ENCODE measurements at regions not wholly inside any gene's neighbourhood (a gene's known extent, or its start where the extent isn't known, plus 50 kb on each side); places are given as distances from the start of the nearest gene placed in this dataset.

DNA sequence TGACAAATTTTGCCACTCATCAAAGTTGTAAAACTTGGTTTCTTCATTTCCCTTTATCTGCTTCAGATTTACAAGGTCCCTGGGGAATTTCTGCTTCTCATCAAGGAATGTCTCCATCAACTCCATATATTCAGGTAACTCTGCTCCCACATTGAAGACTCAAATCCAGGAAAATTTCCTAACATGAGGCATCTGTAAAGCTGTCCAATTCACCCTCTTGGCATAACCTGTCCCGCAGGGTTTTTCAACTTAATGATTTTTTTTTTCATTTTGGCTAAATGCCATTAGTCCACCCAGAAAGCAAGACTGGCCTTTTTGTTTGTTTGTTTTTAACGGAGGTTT is 50.2 kb upstream of the SLC30A5 start:
- H3K4me2 ChIP-seq, result peak overlapping the region; percentile 68
- H3K36me3 ChIP-seq (ENCODE audit: insufficient read depth), result no peaks in the 10 kb centered on the region
- H3K9me3 Mint-ChIP-seq, result no peaks in the 10 kb centered on the region
- no peaks in the 10 kb centered on the region for H3K79me2 ChIP-seq (replicated peaks; ENCODE audit: insufficient read depth)
- H3K27me3 Mint-ChIP-seq (ENCODE audit: insufficient read depth, low read depth, poor library complexity), result peaks cover 5% of the 10 kb centered on the region
- no peak overlapping the region for H3K4me3 Mint-ChIP-seq
- H3K4me1 Mint-ChIP-seq, result peaks cover 7% of the 10 kb centered on the region; the same call in 1 of the 3 replicates
- peak; percentile 33 for DNase-seq (ENCODE audit: low spot score)
- no peak for TF ChIP-seq EZH2phosphoT487 (IDR thresholded peaks at IDR 0.05; ENCODE audit: unreplicated experiment)
- TF ChIP-seq STAT1 (IDR thresholded peaks at IDR 0.05; ENCODE audit: unreplicated experiment), result no peak
- no peak for TF ChIP-seq ZNF331 (CRISPR knock-in tag; IDR thresholded peaks at IDR 0.05; ENCODE audit: low read depth)
- no peak for TF ChIP-seq POLR2AphosphoS5 (IDR thresholded peaks at IDR 0.05; ENCODE audit: low read depth)
- TF ChIP-seq, protein P1, sequence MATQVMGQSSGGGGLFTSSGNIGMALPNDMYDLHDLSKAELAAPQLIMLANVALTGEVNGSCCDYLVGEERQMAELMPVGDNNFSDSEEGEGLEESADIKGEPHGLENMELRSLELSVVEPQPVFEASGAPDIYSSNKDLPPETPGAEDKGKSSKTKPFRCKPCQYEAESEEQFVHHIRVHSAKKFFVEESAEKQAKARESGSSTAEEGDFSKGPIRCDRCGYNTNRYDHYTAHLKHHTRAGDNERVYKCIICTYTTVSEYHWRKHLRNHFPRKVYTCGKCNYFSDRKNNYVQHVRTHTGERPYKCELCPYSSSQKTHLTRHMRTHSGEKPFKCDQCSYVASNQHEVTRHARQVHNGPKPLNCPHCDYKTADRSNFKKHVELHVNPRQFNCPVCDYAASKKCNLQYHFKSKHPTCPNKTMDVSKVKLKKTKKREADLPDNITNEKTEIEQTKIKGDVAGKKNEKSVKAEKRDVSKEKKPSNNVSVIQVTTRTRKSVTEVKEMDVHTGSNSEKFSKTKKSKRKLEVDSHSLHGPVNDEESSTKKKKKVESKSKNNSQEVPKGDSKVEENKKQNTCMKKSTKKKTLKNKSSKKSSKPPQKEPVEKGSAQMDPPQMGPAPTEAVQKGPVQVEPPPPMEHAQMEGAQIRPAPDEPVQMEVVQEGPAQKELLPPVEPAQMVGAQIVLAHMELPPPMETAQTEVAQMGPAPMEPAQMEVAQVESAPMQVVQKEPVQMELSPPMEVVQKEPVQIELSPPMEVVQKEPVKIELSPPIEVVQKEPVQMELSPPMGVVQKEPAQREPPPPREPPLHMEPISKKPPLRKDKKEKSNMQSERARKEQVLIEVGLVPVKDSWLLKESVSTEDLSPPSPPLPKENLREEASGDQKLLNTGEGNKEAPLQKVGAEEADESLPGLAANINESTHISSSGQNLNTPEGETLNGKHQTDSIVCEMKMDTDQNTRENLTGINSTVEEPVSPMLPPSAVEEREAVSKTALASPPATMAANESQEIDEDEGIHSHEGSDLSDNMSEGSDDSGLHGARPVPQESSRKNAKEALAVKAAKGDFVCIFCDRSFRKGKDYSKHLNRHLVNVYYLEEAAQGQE (IDR thresholded peaks at IDR 0.05; ENCODE audit: unreplicated experiment), result no peak
- TF ChIP-seq, protein P2, sequence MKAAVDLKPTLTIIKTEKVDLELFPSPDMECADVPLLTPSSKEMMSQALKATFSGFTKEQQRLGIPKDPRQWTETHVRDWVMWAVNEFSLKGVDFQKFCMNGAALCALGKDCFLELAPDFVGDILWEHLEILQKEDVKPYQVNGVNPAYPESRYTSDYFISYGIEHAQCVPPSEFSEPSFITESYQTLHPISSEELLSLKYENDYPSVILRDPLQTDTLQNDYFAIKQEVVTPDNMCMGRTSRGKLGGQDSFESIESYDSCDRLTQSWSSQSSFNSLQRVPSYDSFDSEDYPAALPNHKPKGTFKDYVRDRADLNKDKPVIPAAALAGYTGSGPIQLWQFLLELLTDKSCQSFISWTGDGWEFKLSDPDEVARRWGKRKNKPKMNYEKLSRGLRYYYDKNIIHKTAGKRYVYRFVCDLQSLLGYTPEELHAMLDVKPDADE (IDR thresholded peaks at IDR 0.05), result no peak
- TF ChIP-seq CREB1 (CRISPR knock-in tag; IDR thresholded peaks at IDR 0.05; ENCODE audit: low read depth), result no peak
- no peak for TF ChIP-seq NANOG (IDR thresholded peaks at IDR 0.05; ENCODE audit: borderline replicate concordance)
- TF ChIP-seq EZH2 (IDR thresholded peaks at IDR 0.05; ENCODE audit: low read depth, unreplicated experiment), result no peak
- TF ChIP-seq, protein P3, sequence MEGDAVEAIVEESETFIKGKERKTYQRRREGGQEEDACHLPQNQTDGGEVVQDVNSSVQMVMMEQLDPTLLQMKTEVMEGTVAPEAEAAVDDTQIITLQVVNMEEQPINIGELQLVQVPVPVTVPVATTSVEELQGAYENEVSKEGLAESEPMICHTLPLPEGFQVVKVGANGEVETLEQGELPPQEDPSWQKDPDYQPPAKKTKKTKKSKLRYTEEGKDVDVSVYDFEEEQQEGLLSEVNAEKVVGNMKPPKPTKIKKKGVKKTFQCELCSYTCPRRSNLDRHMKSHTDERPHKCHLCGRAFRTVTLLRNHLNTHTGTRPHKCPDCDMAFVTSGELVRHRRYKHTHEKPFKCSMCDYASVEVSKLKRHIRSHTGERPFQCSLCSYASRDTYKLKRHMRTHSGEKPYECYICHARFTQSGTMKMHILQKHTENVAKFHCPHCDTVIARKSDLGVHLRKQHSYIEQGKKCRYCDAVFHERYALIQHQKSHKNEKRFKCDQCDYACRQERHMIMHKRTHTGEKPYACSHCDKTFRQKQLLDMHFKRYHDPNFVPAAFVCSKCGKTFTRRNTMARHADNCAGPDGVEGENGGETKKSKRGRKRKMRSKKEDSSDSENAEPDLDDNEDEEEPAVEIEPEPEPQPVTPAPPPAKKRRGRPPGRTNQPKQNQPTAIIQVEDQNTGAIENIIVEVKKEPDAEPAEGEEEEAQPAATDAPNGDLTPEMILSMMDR (conservative IDR thresholded peaks at IDR 0.05; ENCODE audit: low read depth in 2 of 2), result no peak
- TF ChIP-seq, protein P4, sequence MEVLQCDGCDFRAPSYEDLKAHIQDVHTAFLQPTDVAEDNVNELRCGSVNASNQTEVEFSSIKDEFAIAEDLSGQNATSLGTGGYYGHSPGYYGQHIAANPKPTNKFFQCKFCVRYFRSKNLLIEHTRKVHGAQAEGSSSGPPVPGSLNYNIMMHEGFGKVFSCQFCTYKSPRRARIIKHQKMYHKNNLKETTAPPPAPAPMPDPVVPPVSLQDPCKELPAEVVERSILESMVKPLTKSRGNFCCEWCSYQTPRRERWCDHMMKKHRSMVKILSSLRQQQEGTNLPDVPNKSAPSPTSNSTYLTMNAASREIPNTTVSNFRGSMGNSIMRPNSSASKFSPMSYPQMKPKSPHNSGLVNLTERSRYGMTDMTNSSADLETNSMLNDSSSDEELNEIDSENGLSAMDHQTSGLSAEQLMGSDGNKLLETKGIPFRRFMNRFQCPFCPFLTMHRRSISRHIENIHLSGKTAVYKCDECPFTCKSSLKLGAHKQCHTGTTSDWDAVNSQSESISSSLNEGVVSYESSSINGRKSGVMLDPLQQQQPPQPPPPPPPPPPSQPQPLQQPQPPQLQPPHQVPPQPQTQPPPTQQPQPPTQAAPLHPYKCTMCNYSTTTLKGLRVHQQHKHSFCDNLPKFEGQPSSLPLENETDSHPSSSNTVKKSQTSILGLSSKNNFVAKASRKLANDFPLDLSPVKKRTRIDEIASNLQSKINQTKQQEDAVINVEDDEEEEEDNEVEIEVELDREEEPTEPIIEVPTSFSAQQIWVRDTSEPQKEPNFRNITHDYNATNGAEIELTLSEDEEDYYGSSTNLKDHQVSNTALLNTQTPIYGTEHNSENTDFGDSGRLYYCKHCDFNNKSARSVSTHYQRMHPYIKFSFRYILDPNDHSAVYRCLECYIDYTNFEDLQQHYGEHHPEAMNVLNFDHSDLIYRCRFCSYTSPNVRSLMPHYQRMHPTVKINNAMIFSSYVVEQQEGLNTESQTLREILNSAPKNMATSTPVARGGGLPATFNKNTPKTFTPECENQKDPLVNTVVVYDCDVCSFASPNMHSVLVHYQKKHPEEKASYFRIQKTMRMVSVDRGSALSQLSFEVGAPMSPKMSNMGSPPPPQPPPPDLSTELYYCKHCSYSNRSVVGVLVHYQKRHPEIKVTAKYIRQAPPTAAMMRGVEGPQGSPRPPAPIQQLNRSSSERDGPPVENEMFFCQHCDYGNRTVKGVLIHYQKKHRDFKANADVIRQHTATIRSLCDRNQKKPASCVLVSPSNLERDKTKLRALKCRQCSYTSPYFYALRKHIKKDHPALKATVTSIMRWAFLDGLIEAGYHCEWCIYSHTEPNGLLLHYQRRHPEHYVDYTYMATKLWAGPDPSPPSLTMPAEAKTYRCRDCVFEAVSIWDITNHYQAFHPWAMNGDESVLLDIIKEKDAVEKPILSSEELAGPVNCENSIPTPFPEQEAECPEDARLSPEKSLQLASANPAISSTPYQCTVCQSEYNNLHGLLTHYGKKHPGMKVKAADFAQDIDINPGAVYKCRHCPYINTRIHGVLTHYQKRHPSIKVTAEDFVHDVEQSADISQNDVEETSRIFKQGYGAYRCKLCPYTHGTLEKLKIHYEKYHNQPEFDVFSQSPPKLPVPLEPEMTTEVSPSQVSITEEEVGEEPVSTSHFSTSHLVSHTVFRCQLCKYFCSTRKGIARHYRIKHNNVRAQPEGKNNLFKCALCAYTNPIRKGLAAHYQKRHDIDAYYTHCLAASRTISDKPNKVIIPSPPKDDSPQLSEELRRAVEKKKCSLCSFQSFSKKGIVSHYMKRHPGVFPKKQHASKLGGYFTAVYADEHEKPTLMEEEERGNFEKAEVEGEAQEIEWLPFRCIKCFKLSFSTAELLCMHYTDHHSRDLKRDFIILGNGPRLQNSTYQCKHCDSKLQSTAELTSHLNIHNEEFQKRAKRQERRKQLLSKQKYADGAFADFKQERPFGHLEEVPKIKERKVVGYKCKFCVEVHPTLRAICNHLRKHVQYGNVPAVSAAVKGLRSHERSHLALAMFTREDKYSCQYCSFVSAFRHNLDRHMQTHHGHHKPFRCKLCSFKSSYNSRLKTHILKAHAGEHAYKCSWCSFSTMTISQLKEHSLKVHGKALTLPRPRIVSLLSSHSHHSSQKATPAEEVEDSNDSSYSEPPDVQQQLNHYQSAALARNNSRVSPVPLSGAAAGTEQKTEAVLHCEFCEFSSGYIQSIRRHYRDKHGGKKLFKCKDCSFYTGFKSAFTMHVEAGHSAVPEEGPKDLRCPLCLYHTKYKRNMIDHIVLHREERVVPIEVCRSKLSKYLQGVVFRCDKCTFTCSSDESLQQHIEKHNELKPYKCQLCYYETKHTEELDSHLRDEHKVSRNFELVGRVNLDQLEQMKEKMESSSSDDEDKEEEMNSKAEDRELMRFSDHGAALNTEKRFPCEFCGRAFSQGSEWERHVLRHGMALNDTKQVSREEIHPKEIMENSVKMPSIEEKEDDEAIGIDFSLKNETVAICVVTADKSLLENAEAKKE (CRISPR knock-in tag; IDR thresholded peaks at IDR 0.05), result no peak
- TF ChIP-seq JUNB (IDR thresholded peaks at IDR 0.05; ENCODE audit: unreplicated experiment), result no peak
- TF ChIP-seq ZNF114 (CRISPR knock-in tag; IDR thresholded peaks at IDR 0.05), result no peak
- H3K27ac Mint-ChIP-seq, result no peak overlapping the region
- no peak for ATAC-seq
- no peaks in the 10 kb centered on the region for H3K4me1 ChIP-seq (ENCODE audit: insufficient read depth)
- peak overlapping the region; percentile 47; the same call in 1 of the 2 replicates for H3K4me3 ChIP-seq
- peak overlapping the region; percentile 53; the same call in 1 of the 2 replicates for H2AFZ ChIP-seq
- H3K27me3 ChIP-seq (ENCODE audit: insufficient read depth), result no peaks in the 10 kb centered on the region
- H4K20me1 ChIP-seq (replicated peaks; ENCODE audit: insufficient read depth), result no peaks in the 10 kb centered on the region
- no peaks in the 10 kb centered on the region for H3F3A ChIP-seq (replicated peaks; ENCODE audit: low read depth)
- H3K36me3 Mint-ChIP-seq (ENCODE audit: low read depth), result no peaks in the 10 kb centered on the region
- no peaks in the 10 kb centered on the region for H3K9me2 ChIP-seq (ENCODE audit: insufficient read depth)
- H3K27ac ChIP-seq (ENCODE audit: low read depth), result no peak overlapping the region

Measured in GM23338 (cell line).